ENCODE measurements at regions not wholly inside any gene's neighbourhood (a gene's known extent, or its start where the extent isn't known, plus 50 kb on each side); places are given as distances from the start of the nearest gene placed in this dataset.
"Not testable (repeated sequence)": the region's sequence is repeated elsewhere in the genome, so short reads cannot be mapped to it uniquely, and the experiment has no call there.

DNA sequence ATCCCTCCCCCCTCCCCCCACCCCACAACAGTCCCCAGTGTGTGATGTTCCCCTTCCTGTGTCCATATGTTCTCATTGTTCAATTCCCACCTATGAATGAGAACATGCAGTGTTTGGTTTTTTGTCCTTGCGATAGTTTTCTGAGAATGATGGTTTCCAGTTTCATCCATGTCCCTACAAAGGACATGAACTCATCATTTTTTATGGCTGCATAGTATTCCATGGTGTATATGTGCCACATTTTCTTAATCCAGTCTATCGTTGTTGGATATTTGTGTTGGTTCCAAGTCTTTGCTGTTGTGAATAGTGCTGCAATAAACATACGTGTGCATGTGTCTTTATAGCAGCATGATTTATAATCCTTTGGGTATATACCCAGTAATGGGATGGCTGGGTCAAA is 263.4 kb upstream of the GAS1 start:
- TF ChIP-seq SP1, RAD21 (IDR thresholded peaks at IDR 0.05; ENCODE audit: low read depth): not testable (repeated sequence)

Measured in HCT116 (cell line).